ENCODE measurements at regions not wholly inside any gene's neighbourhood (a gene's known extent, or its start where the extent isn't known, plus 50 kb on each side); places are given as distances from the start of the nearest gene placed in this dataset.

GRCh38 chr14:96730386-96730785, 66.8 kb upstream of the VRK1 start (continued):
- no peak for TF ChIP-seq EZH2 (IDR thresholded peaks at IDR 0.05; ENCODE audit: low read depth, low read length, severe bottlenecking)
